ENCODE measurements at regions not wholly inside any gene's neighbourhood (a gene's known extent, or its start where the extent isn't known, plus 50 kb on each side); places are given as distances from the start of the nearest gene placed in this dataset.

GRCh38 chr12:123067654-123068053, 83.2 kb downstream of the PITPNM2 start:
- in situ Hi-C loops (cut with HindIII; ENCODE audit: low pct_unique_long_range_greater_than_20kb, low sequenced_read_pairs): no loop called here
- no peak for DNase-seq (ENCODE audit: low read depth, low spot score)

- in situ Hi-C loops (cut with HindIII; ENCODE audit: low pct_unique_long_range_greater_than_20kb, low sequenced_read_pairs): no loop called here
- no peak for DNase-seq (ENCODE audit: low read depth, low spot score)
Measured at GRCh38 chr12:123066384-123066710, 84.5 kb downstream of the PITPNM2 start.

GRCh38 chr12:123065676-123066383, 85.1 kb downstream of the PITPNM2 start:
- in situ Hi-C loops (cut with HindIII; ENCODE audit: low pct_unique_long_range_greater_than_20kb, low sequenced_read_pairs): no loop called here

GRCh38 chr12:123064885-123065619, 84.6 kb downstream of the ARL6IP4 start:
- no peak for DNase-seq (ENCODE audit: low read depth, low spot score)
- in situ Hi-C loops (cut with HindIII; ENCODE audit: low pct_unique_long_range_greater_than_20kb, low sequenced_read_pairs): no loop called here

More at GRCh38 chr12:123065676-123066383, 85.1 kb downstream of the PITPNM2 start:
- DNase-seq (ENCODE audit: low read depth, low spot score): no peak

- in situ Hi-C loops (cut with HindIII; ENCODE audit: low pct_unique_long_range_greater_than_20kb, low sequenced_read_pairs): no loop called here
- no peak for DNase-seq (ENCODE audit: low read depth, low spot score)
Measured at GRCh38 chr12:123064366-123064765, 83.9 kb downstream of the ARL6IP4 start.

- in situ Hi-C loops (cut with HindIII; ENCODE audit: low pct_unique_long_range_greater_than_20kb, low sequenced_read_pairs): no loop called here
- peak; percentile 54 for DNase-seq (ENCODE audit: low read depth, low spot score)
Measured at GRCh38 chr12:123063535-123063934, 83.1 kb downstream of the ARL6IP4 start.

GRCh38 chr12:123062681-123063486, 82.4 kb downstream of the ARL6IP4 start:
- in situ Hi-C loops (cut with HindIII; ENCODE audit: low pct_unique_long_range_greater_than_20kb, low sequenced_read_pairs): no loop called here
- DNase-seq (ENCODE audit: low read depth, low spot score): peak; percentile 49

GRCh38 chr12:123061441-123062205, 81.1 kb downstream of the ARL6IP4 start:
- in situ Hi-C loops (cut with HindIII; ENCODE audit: low pct_unique_long_range_greater_than_20kb, low sequenced_read_pairs): no loop called here
- no peak for DNase-seq (ENCODE audit: low read depth, low spot score)

GRCh38 chr12:123059500-123059899, 79.0 kb downstream of the ARL6IP4 start:
- in situ Hi-C loops (cut with HindIII; ENCODE audit: low pct_unique_long_range_greater_than_20kb, low sequenced_read_pairs): no loop called here
- no peak for DNase-seq (ENCODE audit: low read depth, low spot score)

GRCh38 chr12:123058980-123059379, 78.5 kb downstream of the ARL6IP4 start:
- no peak for DNase-seq (ENCODE audit: low read depth, low spot score)
- in situ Hi-C loops (cut with HindIII; ENCODE audit: low pct_unique_long_range_greater_than_20kb, low sequenced_read_pairs): no loop called here

- in situ Hi-C loops (cut with HindIII; ENCODE audit: low pct_unique_long_range_greater_than_20kb, low sequenced_read_pairs): no loop called here
- no peak for DNase-seq (ENCODE audit: low read depth, low spot score)
Measured at GRCh38 chr12:123058481-123058880, 78.0 kb downstream of the ARL6IP4 start.

GRCh38 chr12:123057513-123058265, 77.2 kb downstream of the ARL6IP4 start:
- DNase-seq (ENCODE audit: low read depth, low spot score): no peak

GRCh38 chr12:123056709-123057108, 76.2 kb downstream of the ARL6IP4 start:
- in situ Hi-C loops (cut with HindIII; ENCODE audit: low pct_unique_long_range_greater_than_20kb, low sequenced_read_pairs): no loop called here

More at GRCh38 chr12:123057513-123058265, 77.2 kb downstream of the ARL6IP4 start:
- in situ Hi-C loops (cut with HindIII; ENCODE audit: low pct_unique_long_range_greater_than_20kb, low sequenced_read_pairs): no loop called here

GRCh38 chr12:123056053-123056452, 75.6 kb downstream of the ARL6IP4 start:
- no peak for DNase-seq (ENCODE audit: low read depth, low spot score)
- in situ Hi-C loops (cut with HindIII; ENCODE audit: low pct_unique_long_range_greater_than_20kb, low sequenced_read_pairs): no loop called here

More at GRCh38 chr12:123056709-123057108, 76.2 kb downstream of the ARL6IP4 start:
- no peak for DNase-seq (ENCODE audit: low read depth, low spot score)

GRCh38 chr12:123055281-123055766, 74.8 kb downstream of the ARL6IP4 start:
- DNase-seq (ENCODE audit: low read depth, low spot score): no peak
- in situ Hi-C loops (cut with HindIII; ENCODE audit: low pct_unique_long_range_greater_than_20kb, low sequenced_read_pairs): no loop called here

GRCh38 chr12:123054371-123054770, 73.9 kb downstream of the ARL6IP4 start:
- in situ Hi-C loops (cut with HindIII; ENCODE audit: low pct_unique_long_range_greater_than_20kb, low sequenced_read_pairs): no loop called here
- DNase-seq (ENCODE audit: low read depth, low spot score): no peak

GRCh38 chr12:123051556-123051955, 71.1 kb downstream of the ARL6IP4 start:
- in situ Hi-C loops (cut with HindIII; ENCODE audit: low pct_unique_long_range_greater_than_20kb, low sequenced_read_pairs): no loop called here
- no peak for DNase-seq (ENCODE audit: low read depth, low spot score)
